ENCODE measurements at regions not wholly inside any gene's neighbourhood (a gene's known extent, or its start where the extent isn't known, plus 50 kb on each side); places are given as distances from the start of the nearest gene placed in this dataset.

DNA sequence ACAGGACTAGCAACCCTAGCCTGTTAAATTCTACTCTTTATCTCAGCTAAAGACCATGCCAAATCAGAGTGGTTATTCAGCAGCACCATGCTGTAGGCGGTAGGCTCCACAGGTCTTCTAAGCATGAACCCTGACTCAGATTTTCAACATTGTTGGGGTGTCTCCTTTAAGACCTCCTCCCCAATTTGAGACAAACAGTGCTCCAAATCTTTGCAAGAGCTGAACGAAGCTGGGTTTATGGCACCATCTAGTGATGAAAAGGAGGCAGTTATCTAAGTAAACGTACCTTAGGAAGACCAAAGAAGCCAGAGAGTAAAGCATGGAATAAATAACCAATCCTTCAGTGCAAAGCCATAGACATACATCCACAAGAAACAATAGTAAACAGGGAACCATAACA lies 334.5 kb upstream of the SLC7A11 start:
- Histone ChIP-seq H3K4me1 (ENCODE audit: control insufficient read depth, insufficient read depth, low read length) (no peaks in the 10 kb centered on the region), H3K27me3 (ENCODE audit: control insufficient read depth, insufficient read depth, low read length) (no peaks in the 10 kb centered on the region), H3K4me3 (ENCODE audit: low read length) (no peak overlapping the region), H3K36me3 (ENCODE audit: control insufficient read depth, insufficient read depth, low read length) (no peaks in the 10 kb centered on the region), H3K9me3 (ENCODE audit: control insufficient read depth, low read length) (no peaks in the 10 kb centered on the region), H3K9ac (ENCODE audit: low read length) (no peak overlapping the region)

DNA sequence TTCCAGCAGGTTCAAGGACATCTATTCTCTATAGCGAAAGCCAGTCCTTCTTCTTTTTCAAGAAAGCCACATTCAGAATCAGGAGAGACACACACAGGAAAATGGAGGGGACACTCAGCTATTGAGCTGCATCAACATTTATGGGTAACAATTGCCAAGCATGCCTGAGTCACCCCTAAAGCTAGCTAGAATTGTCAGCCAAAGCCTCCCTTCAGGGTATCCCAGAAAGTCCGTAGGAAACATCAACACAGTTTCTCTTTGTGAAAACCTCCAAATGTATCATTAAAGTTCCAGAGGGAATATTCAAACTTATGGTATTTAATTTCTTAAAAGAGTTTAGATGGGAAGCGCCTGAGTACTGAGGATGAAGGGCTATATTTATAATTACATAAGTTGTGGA lies 331.1 kb upstream of the SLC7A11 start:
- no peak overlapping the region for H3K9ac ChIP-seq (ENCODE audit: low read length)
- no peak overlapping the region for H3K4me3 ChIP-seq (ENCODE audit: low read length)
- no peaks in the 10 kb centered on the region for H3K4me1 ChIP-seq (ENCODE audit: control insufficient read depth, insufficient read depth, low read length)
- H3K36me3 ChIP-seq (ENCODE audit: control insufficient read depth, insufficient read depth, low read length), result no peaks in the 10 kb centered on the region
- no peaks in the 10 kb centered on the region for H3K27me3 ChIP-seq (ENCODE audit: control insufficient read depth, insufficient read depth, low read length)
- no peaks in the 10 kb centered on the region for H3K9me3 ChIP-seq (ENCODE audit: control insufficient read depth, low read length)

DNA sequence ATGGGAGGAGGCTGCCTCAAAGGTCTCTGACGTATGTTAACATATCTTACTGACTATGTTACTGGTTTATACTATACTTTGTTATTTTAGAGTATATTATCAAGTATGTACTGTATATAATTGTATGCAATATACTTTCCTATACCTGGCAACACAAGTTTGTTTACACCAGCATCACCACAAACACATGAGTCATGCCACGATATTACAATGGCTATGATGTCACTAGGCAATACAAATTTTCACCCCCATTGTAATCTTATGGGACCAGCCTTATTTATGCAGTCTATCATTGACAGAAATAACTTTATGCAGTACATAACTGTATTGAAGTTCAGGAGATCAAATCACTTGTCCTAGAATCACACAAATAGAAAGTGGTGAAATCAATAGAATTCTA lies 329.9 kb upstream of the SLC7A11 start:
- no peaks in the 10 kb centered on the region for H3K36me3 ChIP-seq (ENCODE audit: control insufficient read depth, insufficient read depth, low read length)
- H3K4me3 ChIP-seq (ENCODE audit: low read length), result no peak overlapping the region
- H3K9me3 ChIP-seq (ENCODE audit: control insufficient read depth, low read length), result no peaks in the 10 kb centered on the region
- H3K9ac ChIP-seq (ENCODE audit: low read length), result no peak overlapping the region
- H3K27me3 ChIP-seq (ENCODE audit: control insufficient read depth, insufficient read depth, low read length), result no peaks in the 10 kb centered on the region
- no peaks in the 10 kb centered on the region for H3K4me1 ChIP-seq (ENCODE audit: control insufficient read depth, insufficient read depth, low read length)

DNA sequence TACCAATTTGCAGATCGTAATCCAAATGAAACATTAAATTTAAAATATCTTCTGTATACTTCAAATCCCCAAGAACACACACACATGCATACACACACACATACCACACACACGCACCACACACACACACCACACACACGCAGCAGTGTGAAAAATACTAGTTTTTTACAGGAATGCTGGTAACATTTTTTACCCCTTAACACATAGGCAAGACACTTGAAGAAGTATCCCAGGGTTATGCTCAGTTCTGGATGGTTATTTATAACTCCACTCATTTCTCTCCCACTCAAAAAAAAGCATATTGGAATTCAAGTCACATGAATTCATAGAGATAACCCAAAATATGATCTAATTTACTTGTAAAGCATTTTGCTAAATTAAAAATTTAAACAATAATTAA lies 325.5 kb upstream of the SLC7A11 start:
- H3K36me3 ChIP-seq (ENCODE audit: control insufficient read depth, insufficient read depth, low read length), result no peaks in the 10 kb centered on the region
- H3K4me1 ChIP-seq (ENCODE audit: control insufficient read depth, insufficient read depth, low read length), result no peaks in the 10 kb centered on the region
- no peak overlapping the region for H3K4me3 ChIP-seq (ENCODE audit: low read length)
- H3K9ac ChIP-seq (ENCODE audit: low read length), result no peak overlapping the region
- H3K27me3 ChIP-seq (ENCODE audit: control insufficient read depth, insufficient read depth, low read length), result no peaks in the 10 kb centered on the region
- no peaks in the 10 kb centered on the region for H3K9me3 ChIP-seq (ENCODE audit: control insufficient read depth, low read length)

DNA sequence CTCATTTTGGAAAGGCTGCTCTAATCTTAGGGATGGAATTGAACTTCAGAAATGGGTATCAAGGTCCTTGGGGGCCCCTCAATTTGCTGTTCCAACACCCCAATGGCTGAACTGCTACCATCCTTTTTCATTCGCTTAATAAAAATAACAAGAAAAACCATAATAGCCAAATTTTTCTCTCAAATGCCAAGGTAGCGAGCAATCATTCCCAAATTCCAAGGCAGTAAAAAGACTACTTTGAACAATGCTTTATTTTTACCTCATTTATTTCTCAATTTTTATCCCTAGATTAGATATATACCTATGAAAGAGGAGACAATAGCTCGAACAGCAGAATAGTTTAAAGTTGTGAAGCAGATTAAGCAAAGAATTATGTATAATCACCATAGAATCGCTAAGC lies 323.4 kb upstream of the SLC7A11 start:
- H3K9ac ChIP-seq (ENCODE audit: low read length), result no peak overlapping the region
- no peaks in the 10 kb centered on the region for H3K36me3 ChIP-seq (ENCODE audit: control insufficient read depth, insufficient read depth, low read length)
- no peak overlapping the region for H3K4me3 ChIP-seq (ENCODE audit: low read length)
- H3K27me3 ChIP-seq (ENCODE audit: control insufficient read depth, insufficient read depth, low read length), result no peaks in the 10 kb centered on the region
- H3K4me1 ChIP-seq (ENCODE audit: control insufficient read depth, insufficient read depth, low read length), result no peaks in the 10 kb centered on the region
- no peaks in the 10 kb centered on the region for H3K9me3 ChIP-seq (ENCODE audit: control insufficient read depth, low read length)

DNA sequence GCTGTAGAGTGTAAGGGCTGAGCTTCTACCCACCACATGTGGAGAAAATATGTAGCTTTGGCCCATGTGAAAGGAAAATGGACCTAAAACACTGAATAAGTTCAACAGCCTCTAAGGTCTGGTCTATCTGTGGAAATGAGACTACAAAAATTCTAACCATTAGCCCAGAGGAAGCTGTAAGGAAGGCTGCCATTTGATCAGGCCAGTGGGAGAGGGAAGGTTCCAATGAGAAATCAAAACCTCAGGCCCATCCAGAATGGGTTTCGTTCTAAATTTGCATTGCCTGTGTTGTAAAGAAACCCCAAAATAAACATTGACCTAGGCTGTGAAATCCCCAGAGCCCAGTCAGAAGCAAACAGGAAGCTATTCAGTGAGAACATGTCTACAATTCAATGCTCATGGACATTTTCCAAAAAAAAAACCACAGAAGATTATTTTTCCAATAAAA lies 320.4 kb upstream of the SLC7A11 start:
- Histone ChIP-seq H3K9me3 (ENCODE audit: control insufficient read depth, low read length) (no peaks in the 10 kb centered on the region), H3K4me3 (ENCODE audit: low read length) (no peak overlapping the region), H3K9ac (ENCODE audit: low read length) (no peak overlapping the region), H3K4me1 (ENCODE audit: control insufficient read depth, insufficient read depth, low read length) (no peaks in the 10 kb centered on the region), H3K36me3 (ENCODE audit: control insufficient read depth, insufficient read depth, low read length) (no peaks in the 10 kb centered on the region), H3K27me3 (ENCODE audit: control insufficient read depth, insufficient read depth, low read length) (no peaks in the 10 kb centered on the region)

DNA sequence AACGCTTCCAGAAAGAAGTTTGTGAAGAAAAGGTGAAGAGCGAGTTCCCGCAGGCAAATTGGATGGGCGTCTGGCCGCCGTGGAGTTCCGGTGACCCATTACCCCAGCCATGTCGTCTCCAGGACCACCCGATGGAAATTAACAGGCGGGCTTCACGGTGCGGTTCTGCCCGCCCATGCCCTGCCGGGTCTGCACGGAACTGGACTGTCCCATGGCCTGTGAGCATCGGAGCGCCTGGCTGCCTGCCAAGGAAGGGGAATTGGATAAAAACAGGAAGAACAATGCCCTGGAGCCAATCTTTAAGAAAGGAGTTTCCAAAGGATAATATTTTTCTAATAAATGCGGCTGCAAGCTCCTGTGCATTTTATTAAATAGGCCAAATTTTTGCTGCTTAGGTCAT lies 319.8 kb upstream of the SLC7A11 start:
- H3K9me3 ChIP-seq (ENCODE audit: control insufficient read depth, low read length), result no peaks in the 10 kb centered on the region
- no peaks in the 10 kb centered on the region for H3K36me3 ChIP-seq (ENCODE audit: control insufficient read depth, insufficient read depth, low read length)
- H3K4me1 ChIP-seq (ENCODE audit: control insufficient read depth, insufficient read depth, low read length), result no peaks in the 10 kb centered on the region
- no peaks in the 10 kb centered on the region for H3K27me3 ChIP-seq (ENCODE audit: control insufficient read depth, insufficient read depth, low read length)
- no peak overlapping the region for H3K4me3 ChIP-seq (ENCODE audit: low read length)
- no peak overlapping the region for H3K9ac ChIP-seq (ENCODE audit: low read length)

DNA sequence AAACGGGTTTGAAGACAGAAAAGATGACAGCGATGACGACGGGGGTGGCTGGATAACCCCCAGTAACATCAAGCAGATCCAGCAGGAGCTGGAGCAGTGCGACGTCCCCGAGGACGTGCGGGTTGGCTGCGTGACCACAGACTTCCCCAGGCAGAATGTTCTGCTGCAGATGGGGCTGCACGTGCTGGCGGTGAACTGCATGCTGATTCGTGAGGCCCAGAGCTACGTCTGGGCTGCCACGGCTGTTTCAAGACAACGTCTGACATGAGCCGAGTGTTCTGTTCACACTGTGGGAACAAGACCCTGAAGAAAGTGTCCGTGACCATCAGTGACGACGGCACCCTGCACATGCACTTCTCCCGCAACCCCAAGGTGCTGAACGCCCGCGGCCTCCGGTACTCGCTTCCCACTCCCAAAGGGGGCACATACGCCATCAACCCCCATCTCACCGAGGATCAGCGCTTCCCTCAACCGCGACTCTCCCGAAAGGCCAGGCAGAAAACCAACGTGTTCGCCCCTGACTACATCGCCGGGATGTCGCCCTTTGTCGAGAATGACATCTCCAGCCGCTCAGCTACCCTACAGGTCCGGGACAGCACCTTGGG lies 319.2 kb upstream of the SLC7A11 start:
- H3K9me3 ChIP-seq (ENCODE audit: control insufficient read depth, low read length), result no peaks in the 10 kb centered on the region
- H3K36me3 ChIP-seq (ENCODE audit: control insufficient read depth, insufficient read depth, low read length), result no peaks in the 10 kb centered on the region
- no peak overlapping the region for H3K9ac ChIP-seq (ENCODE audit: low read length)
- H3K4me1 ChIP-seq (ENCODE audit: control insufficient read depth, insufficient read depth, low read length), result no peaks in the 10 kb centered on the region
- no peak overlapping the region for H3K4me3 ChIP-seq (ENCODE audit: low read length)
- no peaks in the 10 kb centered on the region for H3K27me3 ChIP-seq (ENCODE audit: control insufficient read depth, insufficient read depth, low read length)

DNA sequence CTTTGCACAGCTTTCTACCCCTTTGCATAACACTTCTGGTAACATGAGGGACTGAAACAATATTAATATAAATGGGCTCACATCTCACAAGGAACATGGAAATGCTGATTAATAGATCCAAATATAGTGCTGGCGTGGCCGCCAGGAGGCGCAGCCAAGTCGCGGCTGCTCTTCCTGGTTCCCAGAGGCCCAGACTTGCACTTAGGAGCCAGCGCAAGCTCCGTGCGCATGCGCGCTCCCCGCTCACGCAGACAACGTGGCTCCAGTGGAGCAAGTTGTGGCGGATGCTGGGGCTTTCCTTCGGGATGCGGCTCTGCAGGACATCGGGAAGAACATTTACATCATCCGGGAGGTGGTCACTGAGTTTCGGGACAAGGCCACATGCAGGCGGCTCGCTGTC lies 318.3 kb upstream of the SLC7A11 start:
- H3K4me1 ChIP-seq (ENCODE audit: control insufficient read depth, insufficient read depth, low read length), result no peaks in the 10 kb centered on the region
- no peak overlapping the region for H3K9ac ChIP-seq (ENCODE audit: low read length)
- H3K9me3 ChIP-seq (ENCODE audit: control insufficient read depth, low read length), result no peaks in the 10 kb centered on the region
- no peaks in the 10 kb centered on the region for H3K27me3 ChIP-seq (ENCODE audit: control insufficient read depth, insufficient read depth, low read length)
- H3K4me3 ChIP-seq (ENCODE audit: low read length), result no peak overlapping the region
- no peaks in the 10 kb centered on the region for H3K36me3 ChIP-seq (ENCODE audit: control insufficient read depth, insufficient read depth, low read length)

DNA sequence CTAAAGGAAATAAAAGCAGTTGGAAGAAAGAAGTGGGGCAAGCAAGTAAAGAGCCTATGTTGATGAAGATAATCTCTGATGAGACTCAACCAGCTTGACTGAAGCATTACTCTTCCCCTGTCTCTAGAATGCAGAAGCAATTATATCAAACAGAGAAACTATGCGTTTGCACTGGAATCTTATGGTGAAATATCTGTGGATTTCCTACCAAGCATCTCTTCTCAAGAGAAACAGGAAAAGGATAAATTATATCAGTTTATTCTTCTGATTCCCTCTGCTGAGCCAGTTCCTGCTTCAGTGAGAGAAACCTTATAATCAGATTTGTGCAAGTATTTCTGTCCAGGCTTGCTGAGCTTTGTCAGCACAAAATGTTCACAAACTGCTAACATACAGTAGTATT lies 316.7 kb upstream of the SLC7A11 start:
- Histone ChIP-seq H3K9ac (ENCODE audit: low read length) (no peak overlapping the region), H3K27me3 (ENCODE audit: control insufficient read depth, insufficient read depth, low read length) (no peaks in the 10 kb centered on the region), H3K36me3 (ENCODE audit: control insufficient read depth, insufficient read depth, low read length) (no peaks in the 10 kb centered on the region), H3K9me3 (ENCODE audit: control insufficient read depth, low read length) (no peaks in the 10 kb centered on the region), H3K4me3 (ENCODE audit: low read length) (no peak overlapping the region), H3K4me1 (ENCODE audit: control insufficient read depth, insufficient read depth, low read length) (no peaks in the 10 kb centered on the region)

DNA sequence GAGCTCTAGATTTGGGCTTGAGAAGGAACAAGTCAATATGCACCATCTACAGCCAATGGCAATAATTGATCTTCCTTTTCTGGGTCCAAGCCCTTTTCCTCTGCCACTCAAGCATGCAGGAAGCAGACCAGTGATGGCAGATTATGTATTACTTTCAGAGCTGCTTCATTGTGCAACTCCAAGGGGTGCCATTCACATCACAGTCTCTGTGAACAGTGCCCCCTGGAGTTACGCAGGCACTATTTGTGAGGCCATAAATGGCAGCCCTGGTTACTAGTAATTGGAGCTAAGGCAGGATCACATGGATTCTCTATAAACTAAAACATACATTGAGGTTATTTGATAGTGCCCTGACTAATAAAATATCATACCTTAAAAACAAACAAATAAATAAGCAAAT lies 313.4 kb upstream of the SLC7A11 start:
- no peak overlapping the region for H3K4me3 ChIP-seq (ENCODE audit: low read length)
- H3K4me1 ChIP-seq (ENCODE audit: control insufficient read depth, insufficient read depth, low read length), result no peaks in the 10 kb centered on the region
- no peaks in the 10 kb centered on the region for H3K36me3 ChIP-seq (ENCODE audit: control insufficient read depth, insufficient read depth, low read length)
- H3K27me3 ChIP-seq (ENCODE audit: control insufficient read depth, insufficient read depth, low read length), result no peaks in the 10 kb centered on the region
- H3K9ac ChIP-seq (ENCODE audit: low read length), result no peak overlapping the region
- H3K9me3 ChIP-seq (ENCODE audit: control insufficient read depth, low read length), result no peaks in the 10 kb centered on the region

DNA sequence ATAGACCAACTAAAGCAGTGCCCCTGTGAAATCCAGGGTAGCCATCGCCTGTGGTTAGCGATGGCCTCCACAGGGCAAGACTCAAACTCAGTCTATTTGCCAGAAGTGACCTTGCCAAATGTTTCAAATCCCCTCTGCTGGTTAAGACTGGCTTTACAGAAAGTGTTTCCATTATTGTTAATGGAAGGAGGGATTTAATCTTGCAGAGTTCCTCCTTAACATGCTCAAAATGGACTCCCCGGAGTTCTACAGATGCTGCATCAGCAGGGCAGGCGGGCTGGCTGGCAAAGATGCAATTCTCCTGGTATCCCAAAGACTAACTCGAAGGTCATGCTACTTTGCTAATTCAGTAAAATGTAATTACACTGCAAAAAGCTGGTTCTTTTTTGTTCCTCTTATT lies 313.0 kb upstream of the SLC7A11 start:
- no peak overlapping the region for H3K9ac ChIP-seq (ENCODE audit: low read length)
- no peaks in the 10 kb centered on the region for H3K9me3 ChIP-seq (ENCODE audit: control insufficient read depth, low read length)

More for the DNA sequence above, 313.0 kb upstream of the SLC7A11 start:
- Histone ChIP-seq H3K36me3 (ENCODE audit: control insufficient read depth, insufficient read depth, low read length) (no peaks in the 10 kb centered on the region), H3K4me1 (ENCODE audit: control insufficient read depth, insufficient read depth, low read length) (no peaks in the 10 kb centered on the region), H3K27me3 (ENCODE audit: control insufficient read depth, insufficient read depth, low read length) (no peaks in the 10 kb centered on the region), H3K4me3 (ENCODE audit: low read length) (no peak overlapping the region)
